ENCODE measurements at regions not wholly inside any gene's neighbourhood (a gene's known extent, or its start where the extent isn't known, plus 50 kb on each side); places are given as distances from the start of the nearest gene placed in this dataset.

DNA sequence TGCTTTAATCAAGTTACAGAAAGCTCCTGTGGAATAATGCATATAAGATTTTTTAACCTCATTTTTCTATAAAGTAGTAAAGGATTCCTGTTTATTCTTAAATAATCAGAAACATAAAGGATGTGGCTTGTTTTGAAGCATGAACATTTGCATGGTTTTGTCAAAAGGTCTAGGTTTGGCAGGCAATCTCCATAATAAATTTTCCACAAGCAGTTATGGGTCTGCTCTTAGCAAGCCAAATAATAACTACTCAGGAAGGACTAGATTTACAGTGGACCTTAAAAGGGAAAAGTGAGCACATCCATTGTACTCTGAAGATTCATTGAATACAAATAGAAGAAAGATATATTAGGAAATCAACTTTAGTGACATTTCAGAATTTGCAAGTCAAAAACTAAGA, 407.3 kb upstream of the CBLB start:
- H3K4me1 Mint-ChIP-seq = peaks cover 39% of the 10 kb centered on the region
- no peaks in the 10 kb centered on the region for H3K27me3 Mint-ChIP-seq (ENCODE audit: low read depth)
- H3K36me3 Mint-ChIP-seq (ENCODE audit: low read depth) = no peaks in the 10 kb centered on the region
- peak overlapping the region in 1 of 3 experiments; percentile 3 for H3K4me3 Mint-ChIP-seq
- peaks cover 2% of the 10 kb centered on the region for H3K9me3 Mint-ChIP-seq
- TF ChIP-seq, protein P1, sequence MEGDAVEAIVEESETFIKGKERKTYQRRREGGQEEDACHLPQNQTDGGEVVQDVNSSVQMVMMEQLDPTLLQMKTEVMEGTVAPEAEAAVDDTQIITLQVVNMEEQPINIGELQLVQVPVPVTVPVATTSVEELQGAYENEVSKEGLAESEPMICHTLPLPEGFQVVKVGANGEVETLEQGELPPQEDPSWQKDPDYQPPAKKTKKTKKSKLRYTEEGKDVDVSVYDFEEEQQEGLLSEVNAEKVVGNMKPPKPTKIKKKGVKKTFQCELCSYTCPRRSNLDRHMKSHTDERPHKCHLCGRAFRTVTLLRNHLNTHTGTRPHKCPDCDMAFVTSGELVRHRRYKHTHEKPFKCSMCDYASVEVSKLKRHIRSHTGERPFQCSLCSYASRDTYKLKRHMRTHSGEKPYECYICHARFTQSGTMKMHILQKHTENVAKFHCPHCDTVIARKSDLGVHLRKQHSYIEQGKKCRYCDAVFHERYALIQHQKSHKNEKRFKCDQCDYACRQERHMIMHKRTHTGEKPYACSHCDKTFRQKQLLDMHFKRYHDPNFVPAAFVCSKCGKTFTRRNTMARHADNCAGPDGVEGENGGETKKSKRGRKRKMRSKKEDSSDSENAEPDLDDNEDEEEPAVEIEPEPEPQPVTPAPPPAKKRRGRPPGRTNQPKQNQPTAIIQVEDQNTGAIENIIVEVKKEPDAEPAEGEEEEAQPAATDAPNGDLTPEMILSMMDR (IDR thresholded peaks at IDR 0.05; ENCODE audit: unreplicated experiment in 3 of 3) = no peak
- H3K27ac Mint-ChIP-seq = peak overlapping the region; percentile 84 to 95 (median 88)

DNA sequence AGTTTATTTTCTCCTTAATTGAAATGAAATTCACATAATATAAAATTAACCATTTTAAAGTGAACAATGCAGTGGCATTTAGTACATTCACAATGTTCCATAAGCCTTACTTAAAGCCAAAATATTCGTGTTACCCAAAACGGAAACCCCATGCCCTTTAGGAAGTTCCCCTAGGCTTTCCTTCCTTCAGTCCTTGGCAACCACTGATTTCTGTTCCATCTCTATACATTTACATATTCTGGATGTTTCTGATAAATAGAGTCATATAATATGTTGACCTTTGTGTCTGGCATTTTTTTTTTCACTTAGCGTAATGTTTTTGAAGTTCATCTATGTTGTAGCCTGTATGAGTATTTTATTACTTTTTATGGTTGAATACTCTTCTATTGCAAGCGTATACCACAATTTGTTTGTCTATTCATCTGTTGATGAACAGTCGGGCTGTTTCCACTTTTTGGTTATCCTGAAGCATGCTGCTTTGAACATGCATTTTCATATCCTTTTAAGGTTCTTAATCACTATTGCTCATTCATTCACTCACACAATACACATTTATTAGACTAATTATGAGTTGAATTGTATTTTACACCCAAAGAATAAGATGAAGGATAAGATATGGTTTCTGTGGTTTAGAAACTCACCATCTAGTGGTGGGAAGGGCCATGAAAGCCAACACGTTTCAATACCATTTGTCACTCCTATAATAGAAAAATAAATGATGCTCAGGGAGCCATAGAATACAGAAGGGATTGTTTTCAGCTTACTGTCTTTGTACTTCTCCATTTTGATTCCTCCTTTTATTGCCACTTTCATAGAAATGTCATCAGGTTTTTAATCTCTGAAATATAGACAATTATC, 408.2 kb upstream of the CBLB start:
- Mint-ChIP-seq H3K27ac (peak overlapping the region in 2 of 3 experiments; percentile 88 to 95), H3K4me1 (peaks cover 46% of the 10 kb centered on the region), H3K27me3 (ENCODE audit: low read depth) (no peaks in the 10 kb centered on the region), H3K4me3 (no peak overlapping the region), H3K36me3 (ENCODE audit: low read depth) (no peaks in the 10 kb centered on the region), H3K9me3 (peaks cover 3% of the 10 kb centered on the region)
- TF ChIP-seq, protein P1 (IDR thresholded peaks at IDR 0.05; ENCODE audit: unreplicated experiment in 3 of 3) = no peak

DNA sequence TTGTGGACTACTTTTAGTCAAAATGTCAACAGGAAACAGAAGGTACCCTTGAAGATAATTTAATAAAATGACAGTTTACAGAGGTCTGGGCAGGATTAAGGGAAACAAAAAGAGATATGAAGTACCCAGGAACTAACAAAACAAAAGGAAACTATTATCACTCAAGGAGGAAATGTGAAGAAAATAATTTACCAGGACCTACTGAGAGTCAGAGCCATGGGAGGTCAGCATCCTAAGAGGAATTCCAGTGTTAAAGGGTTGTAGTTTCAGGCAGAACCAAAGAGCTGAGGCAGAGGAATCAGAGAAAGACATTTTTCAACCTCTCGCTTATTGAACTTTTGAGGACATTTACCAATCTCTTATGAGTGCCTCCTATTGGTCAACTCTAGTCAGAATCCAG, 408.9 kb upstream of the CBLB start:
- no peak overlapping the region for H3K4me3 Mint-ChIP-seq
- H3K36me3 Mint-ChIP-seq (ENCODE audit: low read depth) = no peaks in the 10 kb centered on the region
- peak overlapping the region; percentile 22 to 95 (median 88) for H3K27ac Mint-ChIP-seq
- H3K4me1 Mint-ChIP-seq = peaks cover 54% of the 10 kb centered on the region
- H3K9me3 Mint-ChIP-seq = peaks cover 3% of the 10 kb centered on the region
- TF ChIP-seq, protein P1 (IDR thresholded peaks at IDR 0.05; ENCODE audit: unreplicated experiment in 3 of 3) = no peak
- H3K27me3 Mint-ChIP-seq (ENCODE audit: low read depth) = no peaks in the 10 kb centered on the region

DNA sequence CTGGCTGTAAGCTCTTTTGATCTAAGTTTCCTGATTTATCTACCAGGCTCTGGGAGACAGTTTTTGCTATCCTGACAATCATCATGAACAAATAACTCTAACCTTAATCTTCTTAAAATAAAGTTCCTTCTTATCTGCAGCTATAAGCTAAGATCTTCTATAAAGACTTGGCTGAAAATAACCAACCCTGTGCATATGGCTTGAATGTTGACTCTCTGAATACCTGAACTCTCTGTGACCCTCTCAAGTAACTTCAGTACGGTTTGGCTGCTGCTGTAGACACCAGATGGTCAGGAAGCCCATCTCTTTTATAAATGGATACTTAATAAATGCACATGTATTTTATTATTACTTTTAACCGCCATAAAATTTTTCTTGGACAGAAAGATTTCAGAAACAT, 412.4 kb upstream of the CBLB start:
- Mint-ChIP-seq H3K4me1 (peaks cover 47% of the 10 kb centered on the region), H3K27me3 (ENCODE audit: low read depth) (no peaks in the 10 kb centered on the region), H3K36me3 (ENCODE audit: low read depth) (no peaks in the 10 kb centered on the region), H3K27ac (peak overlapping the region; percentile 94 to 98 (median 97)), H3K4me3 (peak overlapping the region in 1 of 3 experiments; percentile 23), H3K9me3 (peaks cover 14% of the 10 kb centered on the region)
- TF ChIP-seq, protein P1 (IDR thresholded peaks at IDR 0.05; ENCODE audit: unreplicated experiment in 3 of 3) = no peak

GRCh38 chr3:106282943-106283342, 414.1 kb upstream of the CBLB start:
- H3K4me1 Mint-ChIP-seq = peaks cover 40% of the 10 kb centered on the region
- H3K9me3 Mint-ChIP-seq = peaks cover 15% of the 10 kb centered on the region
- TF ChIP-seq, protein P1 (IDR thresholded peaks at IDR 0.05; ENCODE audit: unreplicated experiment in 3 of 3) = no peak
- no peak overlapping the region for H3K4me3 Mint-ChIP-seq
- peak overlapping the region; percentile 24 to 94 (median 92) for H3K27ac Mint-ChIP-seq
- H3K27me3 Mint-ChIP-seq (ENCODE audit: low read depth) = no peaks in the 10 kb centered on the region
- no peaks in the 10 kb centered on the region for H3K36me3 Mint-ChIP-seq (ENCODE audit: low read depth)

DNA sequence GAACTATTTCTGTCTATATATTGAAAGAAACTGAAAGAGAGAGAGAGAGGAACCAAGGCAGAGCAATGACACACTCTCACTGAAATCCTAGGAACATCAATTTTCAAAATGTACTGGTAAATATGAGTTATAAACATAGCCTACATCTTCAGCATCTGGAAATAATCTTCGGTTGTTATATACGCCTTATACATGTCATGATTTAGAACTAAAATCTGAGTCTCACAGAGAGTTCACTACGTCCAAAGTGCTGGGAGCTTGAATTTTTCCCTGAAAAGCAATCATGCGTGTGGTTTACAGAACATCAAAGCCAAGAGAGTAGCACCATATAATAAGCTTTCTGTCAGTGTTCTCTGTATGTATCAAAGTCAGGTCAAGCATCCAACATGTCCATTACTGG, 420.0 kb upstream of the CBLB start:
- no peaks in the 10 kb centered on the region for H3K27me3 Mint-ChIP-seq (ENCODE audit: low read depth)
- peaks cover 46% of the 10 kb centered on the region for H3K4me1 Mint-ChIP-seq
- H3K9me3 Mint-ChIP-seq = peaks cover 10% of the 10 kb centered on the region
- TF ChIP-seq, protein P1 (IDR thresholded peaks at IDR 0.05; ENCODE audit: unreplicated experiment in 3 of 3) = no peak
- H3K36me3 Mint-ChIP-seq (ENCODE audit: low read depth) = no peaks in the 10 kb centered on the region
- peak overlapping the region; percentile 88 to 94 (median 88) for H3K27ac Mint-ChIP-seq
- peak overlapping the region in 1 of 3 experiments; percentile 23 for H3K4me3 Mint-ChIP-seq
